ENCODE measurements at regions not wholly inside any gene's neighbourhood (a gene's known extent, or its start where the extent isn't known, plus 50 kb on each side); places are given as distances from the start of the nearest gene placed in this dataset.

GRCh38 chr6:98548301-98548700 is 286.1 kb upstream of the POU3F2 start:
- no peak for DNase-seq
- intact Hi-C loops (cut with DNase I; ENCODE audit: low total_unique reads): no loop called here
- H3K27ac ChIP-seq: no peak overlapping the region
- no peaks in the 10 kb centered on the region for H3K4me1 ChIP-seq
- H3K36me3 ChIP-seq (ENCODE audit: low read depth, missing control alignments): no peaks in the 10 kb centered on the region
- no peaks in the 10 kb centered on the region for H3K9me3 ChIP-seq
- WGBS, 2 donors: 67 to 68% methylated on average over 1 of the region's 1 CpG
- no peak overlapping the region for H3K4me3 ChIP-seq
- TF ChIP-seq CTCF (IDR thresholded peaks at IDR 0.05) (no peak), POLR2A (IDR thresholded peaks at IDR 0.05) (no peak)
- H3K27me3 ChIP-seq: no peaks in the 10 kb centered on the region

GRCh38 chr6:98560418-98560817 is 274.0 kb upstream of the POU3F2 start:
- 65 to 93% methylated on average over 2 of the region's 2 CpGs for WGBS, 2 donors
- Histone ChIP-seq H3K4me3 (no peak overlapping the region), H3K27me3 (no peaks in the 10 kb centered on the region), H3K4me1 (no peaks in the 10 kb centered on the region), H3K36me3 (ENCODE audit: low read depth, missing control alignments) (no peaks in the 10 kb centered on the region), H3K27ac (no peak overlapping the region), H3K9me3 (no peaks in the 10 kb centered on the region)
- intact Hi-C loops (cut with DNase I; ENCODE audit: low total_unique reads): no loop called here
- no peak for DNase-seq
- TF ChIP-seq CTCF (IDR thresholded peaks at IDR 0.05): no peak
- TF ChIP-seq POLR2A (IDR thresholded peaks at IDR 0.05): no peak

GRCh38 chr6:98560841-98561240 is 273.5 kb upstream of the POU3F2 start:
- H3K27ac ChIP-seq: no peak overlapping the region
- no peaks in the 10 kb centered on the region for H3K36me3 ChIP-seq (ENCODE audit: low read depth, missing control alignments)
- H3K9me3 ChIP-seq: no peaks in the 10 kb centered on the region
- no peak for DNase-seq
- H3K4me3 ChIP-seq: no peak overlapping the region
- TF ChIP-seq CTCF (IDR thresholded peaks at IDR 0.05) (no peak), POLR2A (IDR thresholded peaks at IDR 0.05) (no peak)
- WGBS, 2 donors: 69 to 90% methylated on average over 5 of the region's 5 CpGs
- H3K27me3 ChIP-seq: no peaks in the 10 kb centered on the region
- intact Hi-C loops (cut with DNase I; ENCODE audit: low total_unique reads): no loop called here
- H3K4me1 ChIP-seq: no peaks in the 10 kb centered on the region

GRCh38 chr6:98566126-98566525 is 268.2 kb upstream of the POU3F2 start:
- no peaks in the 10 kb centered on the region for H3K4me1 ChIP-seq
- intact Hi-C loops (cut with DNase I; ENCODE audit: low total_unique reads): no loop called here
- H3K27me3 ChIP-seq: no peaks in the 10 kb centered on the region
- TF ChIP-seq CTCF (IDR thresholded peaks at IDR 0.05) (no peak), POLR2A (IDR thresholded peaks at IDR 0.05) (no peak)
- no peaks in the 10 kb centered on the region for H3K36me3 ChIP-seq (ENCODE audit: low read depth, missing control alignments)
- H3K4me3 ChIP-seq: no peak overlapping the region
- DNase-seq: no peak
- H3K27ac ChIP-seq: no peak overlapping the region
- H3K9me3 ChIP-seq: no peaks in the 10 kb centered on the region
- 38 to 69% methylated on average over 1 of the region's 1 CpG for WGBS, 2 donors

- Histone ChIP-seq H3K4me1 (no peaks in the 10 kb centered on the region), H3K27me3 (no peaks in the 10 kb centered on the region), H3K4me3 (no peak overlapping the region), H3K9me3 (no peaks in the 10 kb centered on the region), H3K27ac (no peak overlapping the region), H3K36me3 (ENCODE audit: low read depth, missing control alignments) (no peaks in the 10 kb centered on the region)
- DNase-seq: no peak
- no peak for TF ChIP-seq CTCF (IDR thresholded peaks at IDR 0.05)
- no peak for TF ChIP-seq POLR2A (IDR thresholded peaks at IDR 0.05)
- WGBS, 2 donors: 84 to 87% methylated on average over 1 of the region's 1 CpG
- intact Hi-C loops (cut with DNase I; ENCODE audit: low total_unique reads): no loop called here
These were observed 261.8 kb upstream of the POU3F2 start for GRCh38 chr6:98572579-98572978.

Data from testis (tissue), 2 donors.